Activated B cell treated with CpG ODN at 0.5 μM for 24 hours (primary cell): ENCODE measurements at regions not wholly inside any gene's neighbourhood (a gene's known extent, or its start where the extent isn't known, plus 50 kb on each side); places are given as distances from the start of the nearest gene placed in this dataset.

Experiments
- ATAC-seq: fragments of 200-7000 bp; cut with Tn5 transposase; one replicate; pipeline ENCODE4 v1.10.0; 2021; ENCODE audit warnings: low read depth, mild to moderate bottlenecking, moderate library complexity
- CTCF ChIA-PET: fragments of 350-600 bp; sonication (Branson Sonifier 250); formaldehyde crosslinking; loops from one replicate; lab custom pipeline; 2021; ENCODE audit warnings: antibody characterized with exemption; lab: Charles Lee
- POLR2A ChIA-PET: fragments of 350-600 bp; sonication (Branson Sonifier 250); formaldehyde crosslinking; loops from one replicate; lab custom pipeline; 2021; ENCODE audit warnings: antibody characterized with exemption; lab: Charles Lee
- DNase-seq: peaks from one replicate; pipeline ENCODE4 v3.0.0; 2022
- H3K27ac Mint-ChIP-seq: one replicate; pipeline ENCODE4 v1.8.0; 2020; ENCODE audit warnings: mixed read lengths
- H3K27me3 Mint-ChIP-seq: one replicate; pipeline ENCODE4 v1.8.0; 2021; ENCODE audit warnings: mixed read lengths
- H3K36me3 Mint-ChIP-seq: one replicate; pipeline ENCODE4 v1.8.0; 2021; ENCODE audit warnings: low read depth, mixed read lengths
- H3K4me1 Mint-ChIP-seq: one replicate; pipeline ENCODE4 v1.8.0; 2021; ENCODE audit warnings: mixed read lengths
- H3K4me3 Mint-ChIP-seq: one replicate; pipeline ENCODE4 v1.8.0; 2020; ENCODE audit warnings: mild to moderate bottlenecking, mixed read lengths
- H3K9me3 Mint-ChIP-seq: one replicate; pipeline ENCODE4 v1.8.0; 2020; ENCODE audit warnings: mixed read lengths
- CTCF ChIP-seq: fragments of 200-600 bp; IDR thresholded peaks from one replicate; pipeline ENCODE4 v1.8.0; 2022; ENCODE audit warnings: antibody characterized with exemption, mild to moderate bottlenecking
- intact Hi-C: fragments of 100-400 bp; cut with micrococcal nuclease; formaldehyde crosslinking; loops from one replicate; pipeline ENCODE4 v1.15.1; 2024

- POLR2A ChIA-PET = no interaction called here
- ATAC-seq (no peak), DNase-seq (no peak)
- intact Hi-C loops = no loop called here
- Mint-ChIP-seq H3K27ac (no peak overlapping the region), H3K4me1 (no peaks in the 10 kb centered on the region), H3K27me3 (no peaks in the 10 kb centered on the region), H3K4me3 (no peak overlapping the region), H3K36me3 (no peaks in the 10 kb centered on the region), H3K9me3 (peaks cover 6% of the 10 kb centered on the region)
- no peak for TF ChIP-seq CTCF
- CTCF ChIA-PET = no interaction called here
These were observed 756.6 kb upstream of the CELF4 start for GRCh38 chr18:38322206-38322605.

GRCh38 chr18:38321262-38321661 lies 755.7 kb upstream of the CELF4 start:
- DNase-seq (no peak), ATAC-seq (no peak)
- H3K4me1 Mint-ChIP-seq = no peaks in the 10 kb centered on the region
- intact Hi-C loops = no loop called here
- H3K36me3 Mint-ChIP-seq = no peaks in the 10 kb centered on the region
- TF ChIP-seq CTCF = no peak
- POLR2A ChIA-PET = no interaction called here
- H3K9me3 Mint-ChIP-seq = peaks cover 6% of the 10 kb centered on the region
- H3K27me3 Mint-ChIP-seq = no peaks in the 10 kb centered on the region
- H3K4me3 Mint-ChIP-seq = no peak overlapping the region
- no peak overlapping the region for H3K27ac Mint-ChIP-seq
- CTCF ChIA-PET = no interaction called here

- no peak overlapping the region for H3K27ac Mint-ChIP-seq
- no peaks in the 10 kb centered on the region for H3K36me3 Mint-ChIP-seq
- intact Hi-C loops = no loop called here
- CTCF ChIA-PET = no interaction called here
- H3K4me1 Mint-ChIP-seq = no peaks in the 10 kb centered on the region
- H3K27me3 Mint-ChIP-seq = no peaks in the 10 kb centered on the region
- TF ChIP-seq CTCF = no peak
- POLR2A ChIA-PET = no interaction called here
- DNase-seq (no peak), ATAC-seq (no peak)
- H3K9me3 Mint-ChIP-seq = peaks cover 3% of the 10 kb centered on the region
- H3K4me3 Mint-ChIP-seq = no peak overlapping the region
These were observed 752.8 kb upstream of the CELF4 start for GRCh38 chr18:38318416-38318815.

GRCh38 chr18:38313831-38314230 lies 748.2 kb upstream of the CELF4 start:
- no peaks in the 10 kb centered on the region for H3K4me1 Mint-ChIP-seq
- ATAC-seq (no peak), DNase-seq (no peak)
- H3K4me3 Mint-ChIP-seq = no peak overlapping the region
- intact Hi-C loops = no loop called here
- no peaks in the 10 kb centered on the region for H3K27me3 Mint-ChIP-seq
- no peak for TF ChIP-seq CTCF
- no peak overlapping the region for H3K27ac Mint-ChIP-seq
- peaks cover 7% of the 10 kb centered on the region for H3K9me3 Mint-ChIP-seq
- no peaks in the 10 kb centered on the region for H3K36me3 Mint-ChIP-seq
- CTCF ChIA-PET = no interaction called here
- POLR2A ChIA-PET = no interaction called here

- Mint-ChIP-seq H3K36me3 (no peaks in the 10 kb centered on the region), H3K4me1 (no peaks in the 10 kb centered on the region), H3K4me3 (no peak overlapping the region), H3K9me3 (peaks cover 7% of the 10 kb centered on the region), H3K27me3 (no peaks in the 10 kb centered on the region), H3K27ac (no peak overlapping the region)
- TF ChIP-seq CTCF = no peak
- ChIA-PET CTCF (no interaction called here), POLR2A (no interaction called here)
- DNase-seq (no peak), ATAC-seq (no peak)
- intact Hi-C loops = no loop called here
These were observed 746.9 kb upstream of the CELF4 start for GRCh38 chr18:38312532-38312931.
